ENCODE measurements at regions not wholly inside any gene's neighbourhood (a gene's known extent, or its start where the extent isn't known, plus 50 kb on each side); places are given as distances from the start of the nearest gene placed in this dataset.

- TF ChIP-seq POLR2A (IDR thresholded peaks at IDR 0.05; ENCODE audit: control extremely low read depth in 1 of 2, low read depth in 2 of 2, low read length in 2 of 2) (no peak), SRF (IDR thresholded peaks at IDR 0.05; ENCODE audit: low read depth, low read length) (no peak)
Observed at GRCh38 chr19:34313188-34313587, 51.8 kb upstream of the GPI start (continued).
